ENCODE measurements at regions not wholly inside any gene's neighbourhood (a gene's known extent, or its start where the extent isn't known, plus 50 kb on each side); places are given as distances from the start of the nearest gene placed in this dataset.

- POLR2A ChIA-PET, result no interaction called here
- no peak for TF ChIP-seq CTCF (IDR thresholded peaks at IDR 0.05; ENCODE audit: insufficient read depth, low read length, missing control alignments)
- H3K4me3 ChIP-seq (ENCODE audit: low read depth, low read length), result no peak overlapping the region
- CTCF ChIA-PET, result no interaction called here
- DNase-seq (ENCODE audit: low read depth, low spot score), result no peak
Measured at GRCh38 chrX:39950018-39950688, 147.6 kb downstream of the BCOR start.

GRCh38 chrX:39952989-39953388 is 144.8 kb downstream of the BCOR start:
- ChIA-PET POLR2A (no interaction called here), CTCF (no interaction called here)
- no peak for DNase-seq (ENCODE audit: low read depth, low spot score)
- no peak overlapping the region for H3K4me3 ChIP-seq (ENCODE audit: low read depth, low read length)
- TF ChIP-seq CTCF (IDR thresholded peaks at IDR 0.05; ENCODE audit: insufficient read depth, low read length, missing control alignments), result no peak

- no peak overlapping the region for H3K4me3 ChIP-seq (ENCODE audit: low read depth, low read length)
- no peak for DNase-seq (ENCODE audit: low read depth, low spot score)
- ChIA-PET CTCF (no interaction called here), POLR2A (interaction anchor here (0.7 kb wide), 1 partner anchor 36 kb away, joined by 3 read pairs; no protein-coding TSS in a partner anchor)
- no peak for TF ChIP-seq CTCF (IDR thresholded peaks at IDR 0.05; ENCODE audit: insufficient read depth, low read length, missing control alignments)
Measured at GRCh38 chrX:39953879-39954278, 143.9 kb downstream of the BCOR start.

GRCh38 chrX:39954851-39955250 is 142.9 kb downstream of the BCOR start:
- TF ChIP-seq CTCF (IDR thresholded peaks at IDR 0.05; ENCODE audit: insufficient read depth, low read length, missing control alignments), result no peak
- ChIA-PET POLR2A (interaction anchor here (0.7 kb wide), 1 partner anchor 35 kb away, joined by 3 read pairs; no protein-coding TSS in a partner anchor), CTCF (no interaction called here)
- DNase-seq (ENCODE audit: low read depth, low spot score), result no peak
- H3K4me3 ChIP-seq (ENCODE audit: low read depth, low read length), result no peak overlapping the region

GRCh38 chrX:39955625-39956024 is 142.1 kb downstream of the BCOR start:
- no peak for TF ChIP-seq CTCF (IDR thresholded peaks at IDR 0.05; ENCODE audit: insufficient read depth, low read length, missing control alignments)
- ChIA-PET CTCF (no interaction called here), POLR2A (no interaction called here)

GRCh38 chrX:39956803-39957394 is 140.9 kb downstream of the BCOR start:
- DNase-seq (ENCODE audit: low read depth, low spot score), result no peak
- no peak overlapping the region for H3K4me3 ChIP-seq (ENCODE audit: low read depth, low read length)
- ChIA-PET POLR2A (no interaction called here), CTCF (no interaction called here)
- no peak for TF ChIP-seq CTCF (IDR thresholded peaks at IDR 0.05; ENCODE audit: insufficient read depth, low read length, missing control alignments)

More at GRCh38 chrX:39955625-39956024, 142.1 kb downstream of the BCOR start:
- H3K4me3 ChIP-seq (ENCODE audit: low read depth, low read length), result no peak overlapping the region
- no peak for DNase-seq (ENCODE audit: low read depth, low spot score)
